Inflammatory macrophage treated with lipopolysaccharide for 4 hours (primary cell): ENCODE measurements at regions not wholly inside any gene's neighbourhood (a gene's known extent, or its start where the extent isn't known, plus 50 kb on each side); places are given as distances from the start of the nearest gene placed in this dataset.
A peak's percentile ranks its signal among the peaks of the same experiment; 100 is the strongest.

Experiments
- DNase-seq: peaks from one replicate; pipeline ENCODE4 v3.0.0-alpha.2; 2020

GRCh38 chr6:87847135-87847829 is 145.2 kb upstream of the AKIRIN2 start:
- no peak for DNase-seq

- peak; percentile 28 for DNase-seq
Observed at GRCh38 chr6:87846434-87846833, 144.4 kb upstream of the AKIRIN2 start.

- no peak for DNase-seq
Observed at GRCh38 chr6:87840324-87840723, 138.3 kb upstream of the AKIRIN2 start.

GRCh38 chr6:87837876-87838275 is 135.8 kb upstream of the AKIRIN2 start:
- DNase-seq = no peak

- no peak for DNase-seq
Observed at GRCh38 chr6:87837444-87837843, 135.4 kb upstream of the AKIRIN2 start.

GRCh38 chr6:87832025-87832825 is 130.2 kb upstream of the AKIRIN2 start:
- DNase-seq = peak; percentile 56

GRCh38 chr6:87830907-87831306 is 128.9 kb upstream of the AKIRIN2 start:
- DNase-seq = peak; percentile 60

GRCh38 chr6:87829622-87830121 is 127.6 kb upstream of the AKIRIN2 start:
- no peak for DNase-seq

- DNase-seq = no peak
Observed at GRCh38 chr6:87828044-87828443, 126.0 kb upstream of the AKIRIN2 start.

GRCh38 chr6:87827346-87827745 is 125.3 kb upstream of the AKIRIN2 start:
- DNase-seq = no peak

GRCh38 chr6:87826424-87826823 is 124.4 kb upstream of the AKIRIN2 start:
- DNase-seq = no peak

GRCh38 chr6:87825821-87826221 is 123.8 kb upstream of the AKIRIN2 start:
- peak; percentile 86 for DNase-seq

- DNase-seq = peak; percentile 71
Observed at GRCh38 chr6:87824958-87825491, 123.0 kb upstream of the AKIRIN2 start.

GRCh38 chr6:87822011-87822410 is 120.0 kb upstream of the AKIRIN2 start:
- no peak for DNase-seq

- no peak for DNase-seq
Observed at GRCh38 chr6:87820343-87820984, 118.4 kb upstream of the AKIRIN2 start.

- DNase-seq = no peak
Observed at GRCh38 chr6:87817183-87817582, 115.2 kb upstream of the AKIRIN2 start.

- DNase-seq = no peak
Observed at GRCh38 chr6:87815449-87815848, 113.4 kb upstream of the AKIRIN2 start.

- peak; percentile 35 for DNase-seq
Observed at GRCh38 chr6:87808005-87808757, 106.1 kb upstream of the AKIRIN2 start.

GRCh38 chr6:87807475-87807874 is 105.4 kb upstream of the AKIRIN2 start:
- peak; percentile 53 for DNase-seq

GRCh38 chr6:87806635-87807034 is 104.6 kb upstream of the AKIRIN2 start:
- DNase-seq = no peak

- DNase-seq = peak; percentile 42
Observed at GRCh38 chr6:87806099-87806498, 104.1 kb upstream of the AKIRIN2 start.

- DNase-seq = peak; percentile 82
Observed at GRCh38 chr6:87803791-87804190, 101.8 kb upstream of the AKIRIN2 start.

GRCh38 chr6:87799651-87800050 is 97.6 kb upstream of the AKIRIN2 start:
- peak; percentile 13 for DNase-seq
